ENCODE measurements at regions not wholly inside any gene's neighbourhood (a gene's known extent, or its start where the extent isn't known, plus 50 kb on each side); places are given as distances from the start of the nearest gene placed in this dataset.

DNA sequence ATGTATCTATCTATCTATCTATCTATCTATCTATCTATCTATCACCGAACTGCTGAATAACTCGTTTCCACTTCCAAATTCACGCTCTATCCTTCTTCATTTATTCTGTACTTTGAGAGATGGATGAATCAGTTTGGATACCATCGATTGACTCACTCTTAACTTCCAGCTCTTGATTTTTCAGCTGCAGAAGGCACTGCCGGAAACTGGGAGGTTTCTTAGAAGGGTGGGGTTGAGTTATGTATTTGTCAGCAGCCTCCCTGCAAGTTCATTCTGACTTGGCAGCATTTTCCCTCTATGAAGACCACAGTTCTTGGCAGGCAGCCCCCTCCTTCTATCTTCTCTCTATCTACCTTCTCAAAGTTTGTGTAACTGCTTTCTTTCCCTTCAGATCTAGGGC lies 112.0 kb upstream of the MAGEB18 start:
- no peak for DNase-seq (ENCODE audit: low spot score)

DNA sequence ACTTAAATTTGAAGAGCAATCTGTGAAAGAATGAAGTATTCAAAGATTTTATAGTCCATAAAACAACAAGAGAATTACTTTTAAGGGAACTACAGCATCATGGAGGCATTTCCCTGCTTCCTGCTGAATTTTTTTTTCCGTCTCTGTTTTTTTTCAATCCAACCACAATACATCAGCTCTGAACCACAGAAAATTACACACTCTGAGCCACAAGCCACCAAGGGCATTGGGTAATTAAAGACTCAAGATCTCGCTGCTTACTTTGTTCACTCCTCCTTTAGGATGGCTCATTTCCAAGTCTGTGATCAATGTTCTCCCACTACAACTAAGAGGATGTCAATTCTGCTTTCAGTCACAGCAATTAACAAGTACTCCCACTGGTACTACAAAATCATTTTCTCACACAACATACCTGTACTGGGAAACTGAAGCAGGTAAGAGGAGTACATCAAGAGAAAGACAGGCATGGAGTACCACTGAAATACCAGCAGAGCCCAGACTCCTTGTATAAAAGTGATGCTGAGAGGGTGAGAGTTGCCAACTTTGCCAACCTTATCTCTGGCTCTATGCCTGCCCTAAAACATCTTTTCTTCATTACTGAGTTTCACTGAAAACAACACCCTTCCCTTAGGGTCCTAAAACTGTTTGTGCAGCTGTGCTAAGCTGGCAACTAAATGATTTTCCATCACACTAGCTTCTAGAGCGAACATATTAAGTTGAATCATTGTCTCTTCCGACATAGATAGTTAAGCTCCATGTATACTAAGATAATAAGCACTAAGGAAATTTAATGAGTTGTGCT lies 105.8 kb upstream of the MAGEB18 start:
- DNase-seq (ENCODE audit: low spot score), result no peak

DNA sequence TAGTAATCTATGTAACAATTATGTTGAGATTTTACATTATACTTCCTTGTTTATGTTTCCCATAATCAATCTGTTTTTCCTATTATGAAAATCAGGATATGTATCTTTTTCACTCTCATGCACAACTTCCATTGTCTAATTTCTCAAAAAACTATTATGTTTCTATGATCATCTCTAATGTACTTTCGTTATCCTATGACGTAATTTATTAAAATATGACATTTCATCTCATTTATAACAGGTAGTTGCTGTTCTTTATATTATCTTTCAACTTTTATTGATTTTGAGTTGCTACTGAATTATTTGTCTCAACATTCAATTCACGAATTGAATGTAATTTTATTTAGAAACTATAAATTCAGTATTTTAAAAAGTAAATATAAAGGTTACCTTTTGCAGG lies 100.8 kb upstream of the MAGEB18 start:
- DNase-seq (ENCODE audit: low spot score), result no peak

- no peak for DNase-seq (ENCODE audit: low spot score)
Measured at GRCh38 chrX:26050099-26050498, 88.0 kb upstream of the MAGEB18 start.

DNA sequence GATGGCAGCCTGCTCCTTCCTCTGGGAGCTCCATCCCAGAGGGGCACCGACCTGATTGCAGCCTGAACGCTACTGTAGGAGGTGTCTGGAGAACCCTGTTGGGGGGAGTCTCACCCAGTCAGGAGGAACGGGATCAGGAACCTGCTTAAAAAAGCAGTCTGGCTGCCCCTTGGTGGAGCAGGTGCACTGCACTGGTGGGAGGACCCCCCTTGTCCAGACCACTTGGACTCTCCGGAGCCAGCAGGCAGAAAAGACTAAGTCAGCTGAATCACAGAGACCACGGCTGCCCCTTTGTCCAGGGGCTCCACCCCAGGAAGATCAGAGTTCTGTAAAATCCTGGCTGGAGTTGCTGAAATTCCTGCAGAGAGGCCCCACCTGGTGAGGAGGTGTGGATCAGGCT lies 67.3 kb upstream of the MAGEB18 start:
- no peak for DNase-seq (ENCODE audit: low spot score)

GRCh38 chrX:26071618-26072017 lies 66.5 kb upstream of the MAGEB18 start:
- DNase-seq (ENCODE audit: low spot score), result no peak

GRCh38 chrX:26083093-26083492 lies 55.0 kb upstream of the MAGEB18 start:
- DNase-seq (ENCODE audit: low spot score), result no peak

Measured in SK-N-DZ (cell line).